Activated T-helper 17 cell treated with anti-CD3 and anti-CD28 coated beads, Interleukin-2, amount 50 U/mL, for 72 hours (primary cell): ENCODE measurements at regions not wholly inside any gene's neighbourhood (a gene's known extent, or its start where the extent isn't known, plus 50 kb on each side); places are given as distances from the start of the nearest gene placed in this dataset.
"Not testable (repeated sequence)": the region's sequence is repeated elsewhere in the genome, so short reads cannot be mapped to it uniquely, and the experiment has no call there.

Source experiments
- ATAC-seq: fragments of 150-1000 bp; cut with Tn5 transposase; replicated peaks from 2 replicates; pipeline ENCODE4 v1.10.0; 2021; ENCODE audit warnings: mild to moderate bottlenecking, moderate library complexity
- H3K27ac Mint-ChIP-seq: one replicate; pipeline ENCODE4 v1.8.0; 2022; ENCODE audit warnings: mixed read lengths
- H3K27me3 Mint-ChIP-seq: one replicate; pipeline ENCODE4 v1.8.0; 2022; ENCODE audit warnings: mixed read lengths
- H3K36me3 Mint-ChIP-seq: one replicate; pipeline ENCODE4 v1.8.0; 2022; ENCODE audit warnings: low read depth, mild to moderate bottlenecking, mixed read lengths
- H3K4me1 Mint-ChIP-seq: one replicate; pipeline ENCODE4 v1.8.0; 2022; ENCODE audit warnings: mixed read lengths
- H3K4me3 Mint-ChIP-seq: one replicate; pipeline ENCODE4 v1.8.0; 2022; ENCODE audit warnings: mild to moderate bottlenecking, mixed read lengths
- H3K9me3 Mint-ChIP-seq: one replicate; pipeline ENCODE4 v1.8.0; 2022; ENCODE audit warnings: mixed read lengths

DNA sequence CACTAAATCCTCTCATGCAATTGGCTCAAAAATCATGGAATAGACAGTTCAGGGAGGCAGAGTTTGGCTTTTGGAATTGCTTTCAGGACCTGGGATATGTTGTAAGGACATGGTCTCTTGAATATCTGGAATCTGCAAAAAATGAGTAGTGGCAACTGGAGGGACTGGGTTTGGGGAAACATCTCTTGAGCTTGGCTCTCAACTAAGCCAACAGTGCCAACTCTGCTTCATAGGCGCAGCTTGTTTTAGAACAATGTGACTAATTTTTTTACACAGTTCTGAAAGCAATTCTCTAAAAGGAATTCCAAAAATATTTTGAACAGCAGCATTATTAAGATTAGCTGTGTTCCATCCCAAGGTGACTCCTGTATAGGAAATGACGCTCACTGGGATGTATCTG is 121.5 kb upstream of the DPP6 start:
- no peak for ATAC-seq
- H3K4me1 Mint-ChIP-seq, result no peaks in the 10 kb centered on the region
- H3K9me3 Mint-ChIP-seq, result peaks cover 22% of the 10 kb centered on the region
- no peak overlapping the region for H3K27ac Mint-ChIP-seq
- no peaks in the 10 kb centered on the region for H3K36me3 Mint-ChIP-seq
- H3K27me3 Mint-ChIP-seq, result peaks cover 3% of the 10 kb centered on the region
- H3K4me3 Mint-ChIP-seq, result no peak overlapping the region

DNA sequence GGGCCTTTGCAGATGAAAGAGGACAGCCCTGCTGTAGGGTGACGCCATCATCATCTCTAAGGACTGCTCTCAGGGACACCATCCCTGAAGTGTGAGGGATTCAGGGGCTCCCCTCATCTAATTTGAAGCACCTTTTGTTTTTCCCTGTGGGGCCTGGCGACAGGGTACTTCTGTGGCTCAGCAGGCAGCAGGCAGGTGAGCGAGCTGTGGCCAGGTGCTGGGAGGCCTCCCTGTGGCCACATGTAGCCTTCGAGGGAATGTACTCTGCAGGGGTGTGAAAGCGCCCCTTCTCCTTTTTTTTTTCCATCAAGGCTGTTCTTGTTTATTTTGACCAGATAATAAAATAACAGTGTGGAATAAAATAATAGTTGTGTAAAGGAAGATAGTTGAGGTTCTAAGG is 118.2 kb upstream of the DPP6 start:
- H3K27ac Mint-ChIP-seq, result no peak overlapping the region
- H3K27me3 Mint-ChIP-seq, result peaks cover 3% of the 10 kb centered on the region
- H3K36me3 Mint-ChIP-seq, result no peaks in the 10 kb centered on the region
- no peak overlapping the region for H3K4me3 Mint-ChIP-seq
- peaks cover 9% of the 10 kb centered on the region for H3K9me3 Mint-ChIP-seq
- ATAC-seq, result no peak
- no peaks in the 10 kb centered on the region for H3K4me1 Mint-ChIP-seq

DNA sequence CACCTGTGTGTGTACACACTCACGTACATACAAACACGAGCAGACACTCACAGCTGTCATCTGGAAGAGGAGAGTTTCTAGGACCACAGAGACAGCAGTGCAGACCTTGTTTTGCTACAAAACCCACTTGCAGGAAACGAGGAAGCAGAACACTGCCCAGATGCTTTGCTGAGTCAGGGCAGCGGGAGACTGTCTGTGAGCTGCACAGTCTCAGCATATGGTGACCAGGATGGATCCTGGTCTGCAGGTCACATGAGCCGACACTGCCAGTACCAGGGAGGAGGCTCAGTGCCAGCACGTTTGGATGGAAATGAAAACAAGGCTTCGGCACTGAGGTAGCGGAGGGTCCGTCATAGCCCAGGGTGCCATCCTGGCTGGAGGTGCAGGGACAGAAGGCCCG is 117.6 kb upstream of the DPP6 start:
- Mint-ChIP-seq H3K4me1 (no peaks in the 10 kb centered on the region), H3K27ac (no peak overlapping the region), H3K36me3 (no peaks in the 10 kb centered on the region), H3K9me3 (peaks cover 8% of the 10 kb centered on the region), H3K4me3 (no peak overlapping the region), H3K27me3 (peaks cover 3% of the 10 kb centered on the region)
- no peak for ATAC-seq

DNA sequence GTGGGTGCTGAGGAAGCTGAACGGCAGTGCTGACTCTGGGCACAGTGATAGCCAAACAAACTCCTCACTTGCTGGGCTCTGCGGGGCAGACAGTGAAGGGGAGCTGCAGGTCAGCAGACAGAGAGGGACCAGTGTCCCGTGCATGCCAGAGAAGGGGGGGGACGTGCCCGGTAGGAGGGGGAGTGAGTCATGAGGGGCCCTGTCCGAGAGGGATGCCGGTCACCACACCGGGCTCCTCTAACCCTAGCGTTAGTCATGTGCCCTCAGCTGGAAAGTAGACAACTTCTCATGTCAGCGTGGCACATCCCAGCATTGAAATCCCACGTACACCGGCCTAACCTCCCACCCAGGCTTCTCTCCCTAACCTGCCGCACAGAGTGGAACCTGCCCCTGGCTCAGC is 117.1 kb upstream of the DPP6 start:
- Mint-ChIP-seq H3K27me3 (peaks cover 3% of the 10 kb centered on the region), H3K4me1 (no peaks in the 10 kb centered on the region), H3K9me3 (peaks cover 8% of the 10 kb centered on the region), H3K27ac (no peak overlapping the region), H3K4me3 (no peak overlapping the region), H3K36me3 (no peaks in the 10 kb centered on the region)
- no peak for ATAC-seq

DNA sequence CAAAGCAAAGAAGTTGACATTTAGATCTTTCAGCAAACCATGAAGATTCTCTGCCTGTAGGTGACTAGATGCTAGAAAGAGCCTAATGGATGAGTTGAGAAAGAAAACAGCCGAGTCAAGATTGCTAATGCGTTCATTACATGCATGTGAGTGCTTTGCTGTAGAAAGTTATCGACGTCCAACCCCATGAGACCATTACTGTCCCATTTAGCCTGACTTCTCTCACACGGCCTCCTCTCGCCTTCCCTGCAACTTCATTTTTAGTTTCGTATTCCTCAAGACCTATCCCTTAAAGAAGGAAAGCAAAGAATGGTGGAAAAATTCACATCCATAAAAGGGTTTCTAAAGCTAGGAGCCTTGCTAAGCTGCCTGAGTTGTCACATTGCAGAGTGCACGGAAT is 113.7 kb upstream of the DPP6 start:
- no peak overlapping the region for H3K27ac Mint-ChIP-seq
- H3K4me1 Mint-ChIP-seq, result no peaks in the 10 kb centered on the region
- H3K4me3 Mint-ChIP-seq, result no peak overlapping the region
- no peak for ATAC-seq
- H3K27me3 Mint-ChIP-seq, result peaks cover 3% of the 10 kb centered on the region
- peaks cover 4% of the 10 kb centered on the region for H3K9me3 Mint-ChIP-seq
- no peaks in the 10 kb centered on the region for H3K36me3 Mint-ChIP-seq

DNA sequence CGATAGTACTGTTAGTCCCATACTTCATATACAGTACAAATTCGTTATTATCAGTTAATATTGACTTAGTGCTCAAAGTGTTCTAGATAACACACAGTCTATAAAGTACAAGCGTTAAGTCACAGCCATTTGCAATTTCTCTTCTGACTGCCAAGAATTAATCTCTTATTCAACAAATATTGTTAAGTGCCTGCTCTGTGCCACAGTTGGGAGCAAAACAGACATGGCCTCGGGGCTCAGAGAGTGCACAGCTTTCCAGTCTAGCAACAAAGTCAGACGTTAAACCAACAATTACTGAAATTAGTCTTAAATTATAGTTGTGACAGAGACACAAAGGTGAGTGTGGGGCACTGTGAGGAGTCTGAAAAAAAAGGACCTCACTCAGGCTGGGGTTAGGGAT is 113.0 kb upstream of the DPP6 start:
- no peaks in the 10 kb centered on the region for H3K36me3 Mint-ChIP-seq
- H3K27me3 Mint-ChIP-seq, result peaks cover 3% of the 10 kb centered on the region
- peaks cover 4% of the 10 kb centered on the region for H3K9me3 Mint-ChIP-seq
- no peak overlapping the region for H3K4me3 Mint-ChIP-seq
- no peak for ATAC-seq
- H3K27ac Mint-ChIP-seq, result no peak overlapping the region
- no peaks in the 10 kb centered on the region for H3K4me1 Mint-ChIP-seq

DNA sequence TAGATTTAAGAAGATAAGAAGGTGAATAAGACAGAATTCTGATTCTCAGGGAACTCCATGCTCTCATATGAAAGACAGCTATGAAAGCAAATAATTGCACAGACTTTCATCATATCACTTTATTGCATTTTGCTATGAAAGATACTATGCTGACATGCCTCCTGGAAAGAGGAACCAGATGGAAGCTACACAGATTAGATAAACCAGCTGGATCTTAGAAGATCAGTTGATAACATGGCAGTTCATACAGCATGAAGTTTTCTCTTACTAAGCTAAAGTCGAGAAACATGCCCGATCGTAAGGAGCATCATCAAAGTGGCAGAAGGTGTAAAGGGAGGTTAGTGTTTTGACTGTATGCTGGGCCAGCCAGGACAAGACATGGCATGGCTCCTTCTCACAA is 112.5 kb upstream of the DPP6 start:
- H3K9me3 Mint-ChIP-seq, result peaks cover 2% of the 10 kb centered on the region
- H3K27ac Mint-ChIP-seq, result no peak overlapping the region

DNA sequence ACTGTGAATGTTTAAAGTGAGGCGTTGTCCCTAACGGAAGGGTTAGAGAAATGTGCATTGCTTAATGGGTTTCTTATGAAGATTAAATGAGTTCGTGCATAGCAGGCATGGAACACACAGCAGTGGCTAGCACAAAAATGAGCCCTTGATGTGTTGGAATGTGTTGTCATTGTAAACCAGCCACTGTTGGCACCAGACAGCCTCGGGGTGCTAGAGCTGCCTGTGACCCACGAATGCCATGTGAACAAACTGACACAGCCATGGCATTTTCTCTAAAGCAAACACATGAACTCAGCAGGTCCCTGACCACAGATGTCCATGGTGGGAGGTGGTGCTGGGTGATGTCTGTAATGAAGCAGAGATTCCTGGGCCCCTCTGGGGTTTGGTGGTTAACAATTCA is 111.1 kb upstream of the DPP6 start:
- Mint-ChIP-seq H3K4me3 (no peak overlapping the region), H3K36me3 (no peaks in the 10 kb centered on the region), H3K27ac (no peak overlapping the region), H3K9me3 (peaks cover 5% of the 10 kb centered on the region), H3K27me3 (no peaks in the 10 kb centered on the region), H3K4me1 (no peaks in the 10 kb centered on the region)
- ATAC-seq, result no peak

More for the DNA sequence above, 112.5 kb upstream of the DPP6 start:
- H3K4me3 Mint-ChIP-seq, result no peak overlapping the region
- no peaks in the 10 kb centered on the region for H3K4me1 Mint-ChIP-seq
- ATAC-seq, result no peak
- H3K27me3 Mint-ChIP-seq, result peaks cover 2% of the 10 kb centered on the region
- H3K36me3 Mint-ChIP-seq, result no peaks in the 10 kb centered on the region

DNA sequence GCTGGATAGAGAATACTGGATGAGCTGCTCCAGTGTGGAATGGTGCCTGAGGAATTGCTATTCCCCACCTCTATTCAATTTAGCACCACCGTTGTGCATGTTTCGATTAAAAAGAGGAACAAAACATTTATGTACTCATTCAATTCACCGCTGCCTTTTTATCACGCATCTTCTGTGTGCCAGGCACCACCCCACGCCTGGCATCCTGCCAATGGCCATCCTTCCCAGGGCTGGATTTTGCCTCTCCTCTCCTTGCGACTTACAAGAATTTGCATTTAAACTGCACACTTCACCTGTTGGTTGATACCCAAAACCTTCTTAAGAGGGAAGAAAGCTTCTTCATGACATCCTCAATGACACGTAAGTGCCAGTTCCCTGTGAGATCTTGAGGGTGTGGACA is 110.2 kb upstream of the DPP6 start:
- H3K27ac Mint-ChIP-seq, result no peak overlapping the region
- ATAC-seq, result no peak
- H3K27me3 Mint-ChIP-seq, result no peaks in the 10 kb centered on the region
- no peaks in the 10 kb centered on the region for H3K4me1 Mint-ChIP-seq
- peaks cover 5% of the 10 kb centered on the region for H3K9me3 Mint-ChIP-seq
- no peak overlapping the region for H3K4me3 Mint-ChIP-seq
- no peaks in the 10 kb centered on the region for H3K36me3 Mint-ChIP-seq

DNA sequence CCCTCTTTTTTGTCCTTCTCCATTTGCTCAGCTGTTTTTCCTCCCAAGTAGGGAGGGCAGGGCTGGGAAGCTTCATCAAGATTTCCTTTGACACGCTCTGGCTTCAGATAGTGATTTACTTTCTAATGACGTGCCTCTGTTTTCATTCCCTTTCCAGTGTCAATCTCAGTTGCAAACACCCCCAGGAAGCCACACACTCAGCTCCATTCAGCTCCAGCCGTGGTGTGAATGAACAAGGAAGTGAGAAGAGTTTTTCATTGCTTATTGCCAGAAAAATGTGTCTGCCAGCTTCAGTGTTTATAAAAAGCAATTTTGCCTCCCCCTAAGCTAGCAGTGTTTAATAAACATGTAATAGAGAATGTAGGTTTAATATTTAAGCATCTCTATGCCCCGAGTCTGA is 108.7 kb upstream of the DPP6 start:
- Mint-ChIP-seq H3K27me3 (no peaks in the 10 kb centered on the region), H3K4me3 (no peak overlapping the region), H3K27ac (no peak overlapping the region), H3K36me3 (no peaks in the 10 kb centered on the region), H3K9me3 (peaks cover 5% of the 10 kb centered on the region), H3K4me1 (no peaks in the 10 kb centered on the region)
- ATAC-seq, result no peak

DNA sequence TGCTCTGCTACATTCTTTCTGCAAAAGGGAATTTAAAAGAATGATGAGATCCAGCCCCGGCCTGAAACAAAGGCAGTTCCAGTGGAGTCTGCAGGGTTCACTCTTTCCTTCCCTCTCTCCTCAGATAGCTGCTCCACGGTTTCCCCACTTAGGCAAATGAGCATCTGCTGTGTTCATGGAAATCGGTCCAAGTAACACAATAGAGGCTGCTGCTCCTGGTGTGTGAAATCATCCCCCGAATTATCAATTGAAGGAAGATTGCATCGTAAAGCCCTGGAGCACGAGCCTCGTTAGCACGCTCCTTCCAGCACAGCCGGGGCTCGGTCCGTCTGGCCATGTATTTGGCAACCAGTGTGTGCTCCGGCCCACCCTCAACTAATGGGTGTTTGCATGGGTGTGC is 108.3 kb upstream of the DPP6 start:
- Mint-ChIP-seq H3K27ac (no peak overlapping the region), H3K4me3 (no peak overlapping the region), H3K9me3 (peaks cover 5% of the 10 kb centered on the region), H3K27me3 (no peaks in the 10 kb centered on the region), H3K36me3 (no peaks in the 10 kb centered on the region), H3K4me1 (no peaks in the 10 kb centered on the region)
- no peak for ATAC-seq

DNA sequence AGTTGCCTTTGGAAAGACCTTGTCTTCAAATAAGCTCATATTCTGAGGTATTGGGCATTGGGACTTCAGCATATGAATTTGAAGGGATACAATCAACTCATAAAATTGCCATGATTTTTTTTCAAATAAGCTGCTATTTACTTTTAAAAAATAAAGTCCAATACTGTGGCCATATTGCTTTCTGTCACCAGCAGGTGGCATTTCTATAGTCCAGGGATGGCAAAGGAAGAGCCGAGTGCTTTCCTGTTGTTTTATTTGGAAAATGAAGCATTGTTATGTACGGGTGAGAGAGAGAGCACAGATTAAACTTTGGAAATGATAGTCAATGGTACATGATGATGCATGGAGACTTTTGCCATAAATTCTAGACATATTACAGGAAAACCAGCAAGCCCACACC is 104.1 kb upstream of the DPP6 start:
- no peak overlapping the region for H3K27ac Mint-ChIP-seq
- H3K4me3 Mint-ChIP-seq, result no peak overlapping the region
- H3K36me3 Mint-ChIP-seq, result no peaks in the 10 kb centered on the region
- no peaks in the 10 kb centered on the region for H3K4me1 Mint-ChIP-seq
- peaks cover 11% of the 10 kb centered on the region for H3K9me3 Mint-ChIP-seq
- no peaks in the 10 kb centered on the region for H3K27me3 Mint-ChIP-seq
- ATAC-seq, result no peak

DNA sequence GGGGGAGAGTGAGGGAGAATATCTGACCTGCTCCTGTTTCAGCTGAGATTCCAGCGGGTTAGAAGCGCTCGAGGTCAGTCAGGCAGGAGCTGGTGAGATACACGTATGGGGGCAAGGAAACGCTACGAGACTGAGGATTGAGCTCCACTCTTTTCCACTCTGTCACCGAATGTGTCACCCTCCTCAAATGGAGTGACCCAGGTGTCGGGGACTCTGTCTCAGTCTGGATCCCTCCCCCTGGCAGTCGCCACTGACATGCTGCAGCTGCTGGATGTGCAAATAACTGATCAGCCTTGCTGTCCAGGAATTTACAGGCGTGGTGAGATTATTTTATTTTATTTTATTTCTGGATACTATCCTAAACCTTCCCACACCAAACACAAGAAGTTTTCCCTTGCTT is 100.9 kb upstream of the DPP6 start:
- H3K36me3 Mint-ChIP-seq, result no peaks in the 10 kb centered on the region
- H3K9me3 Mint-ChIP-seq, result peaks cover 12% of the 10 kb centered on the region
- no peaks in the 10 kb centered on the region for H3K4me1 Mint-ChIP-seq
- H3K27ac Mint-ChIP-seq, result no peak overlapping the region
- H3K27me3 Mint-ChIP-seq, result no peaks in the 10 kb centered on the region
- no peak overlapping the region for H3K4me3 Mint-ChIP-seq
- no peak for ATAC-seq

DNA sequence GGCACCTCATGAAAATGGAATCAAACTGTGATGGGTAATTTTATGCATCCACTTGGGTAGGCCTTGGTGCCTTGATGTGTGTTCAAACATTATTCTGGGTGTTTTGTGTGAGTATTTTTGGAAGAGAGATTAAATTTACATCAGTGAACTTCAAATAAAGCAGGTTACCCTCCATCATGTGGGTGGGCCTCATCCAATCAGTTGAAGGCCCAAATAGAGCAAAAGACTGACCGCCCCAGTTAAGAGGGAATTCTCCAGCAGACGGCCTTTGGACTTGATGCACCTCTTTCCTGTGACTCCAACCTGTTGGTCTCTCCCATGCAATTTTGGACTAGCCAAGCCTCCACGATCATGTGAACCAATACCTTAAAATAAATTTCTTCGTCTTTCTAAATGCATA is 97.7 kb upstream of the DPP6 start:
- Mint-ChIP-seq H3K27ac (no peak overlapping the region), H3K27me3 (no peaks in the 10 kb centered on the region), H3K4me3 (no peak overlapping the region), H3K4me1 (no peaks in the 10 kb centered on the region), H3K36me3 (no peaks in the 10 kb centered on the region), H3K9me3 (peaks cover 12% of the 10 kb centered on the region)
- ATAC-seq, result no peak

DNA sequence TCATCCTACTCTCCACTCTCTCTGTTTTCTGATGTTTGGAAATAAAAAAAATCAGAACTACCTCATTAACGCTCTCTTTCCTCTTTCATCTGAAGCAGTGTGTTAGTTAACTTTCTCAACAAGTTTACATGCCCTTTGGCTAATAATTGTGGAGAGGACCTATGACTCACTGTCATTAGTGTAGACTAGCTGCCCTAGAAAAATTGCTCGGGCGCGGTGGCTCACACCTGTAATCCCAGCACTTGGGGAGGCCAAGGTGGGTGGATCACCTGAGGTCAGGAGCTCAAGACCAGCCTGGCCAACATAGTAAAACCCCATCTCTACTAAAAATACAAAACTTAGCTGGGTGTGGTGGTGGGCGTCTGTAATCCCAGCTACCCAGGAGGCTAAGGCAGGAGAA is 94.5 kb upstream of the DPP6 start:
- not testable (repeated sequence) for H3K27me3 Mint-ChIP-seq, H3K27ac Mint-ChIP-seq, H3K9me3 Mint-ChIP-seq, ATAC-seq, H3K4me3 Mint-ChIP-seq, H3K36me3 Mint-ChIP-seq, H3K4me1 Mint-ChIP-seq

DNA sequence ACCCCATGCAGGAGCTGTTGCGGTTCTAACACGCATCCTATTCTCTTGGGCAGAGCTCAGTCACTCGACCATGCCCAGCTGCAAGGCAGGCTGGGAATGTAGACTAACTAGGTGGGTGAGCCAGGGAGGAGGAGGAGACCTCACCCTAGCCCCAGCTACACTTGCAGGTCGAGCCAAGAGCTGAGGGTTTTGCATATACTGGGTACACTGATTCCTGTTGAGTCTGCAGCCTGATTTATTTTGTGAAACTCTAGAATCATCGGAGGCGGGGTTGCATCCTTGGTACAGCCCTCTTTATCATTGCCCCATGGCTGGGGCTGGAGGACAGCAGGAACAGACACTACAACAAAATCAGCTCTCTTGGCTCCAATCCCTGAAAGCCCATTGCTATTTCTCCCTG is 93.8 kb upstream of the DPP6 start:
- H3K4me1 Mint-ChIP-seq, H3K27me3 Mint-ChIP-seq: not testable (repeated sequence)

More for the DNA sequence above, 93.8 kb upstream of the DPP6 start:
- not testable (repeated sequence) for H3K36me3 Mint-ChIP-seq, H3K4me3 Mint-ChIP-seq, H3K27ac Mint-ChIP-seq, H3K9me3 Mint-ChIP-seq, ATAC-seq
